Nephron (organoid): ENCODE measurements at regions not wholly inside any gene's neighbourhood (a gene's known extent, or its start where the extent isn't known, plus 50 kb on each side); places are given as distances from the start of the nearest gene placed in this dataset.

Source experiments
- H3K27ac Mint-ChIP-seq, 3 experiments: 2 replicates each; pipeline ENCODE4 v1.8.0; 2020; ENCODE audit warnings: mixed read lengths in 3 of 3, mild to moderate bottlenecking in 2 of 3, moderate library complexity in 1 of 3
- H3K27me3 Mint-ChIP-seq: 2 replicates; pipeline ENCODE4 v1.8.0; 2021; ENCODE audit warnings: low read depth, mild to moderate bottlenecking, moderate library complexity, mixed read lengths
- H3K36me3 Mint-ChIP-seq: 2 replicates; pipeline ENCODE4 v1.8.0; 2020; ENCODE audit warnings: low read depth, mixed read lengths
- H3K4me1 Mint-ChIP-seq: 2 replicates; pipeline ENCODE4 v1.8.0; 2020; ENCODE audit warnings: mixed read lengths
- H3K4me3 Mint-ChIP-seq, 3 experiments: 2 replicates each; pipeline ENCODE4 v1.8.0; 2020; ENCODE audit warnings: mild to moderate bottlenecking in 3 of 3, mixed read lengths in 3 of 3, moderate library complexity in 2 of 3
- H3K9me3 Mint-ChIP-seq: 2 replicates; pipeline ENCODE4 v1.8.0; 2020; ENCODE audit warnings: mixed read lengths
- CTCF ChIP-seq, 3 experiments: fragments of 200-600 bp; sonication (generic); IDR thresholded peaks; one replicate each; pipeline ENCODE4 v1.5.0; 2021; ENCODE audit warnings: antibody characterized with exemption in 3 of 3; ENCODE audit not compliant: unreplicated experiment in 3 of 3

DNA sequence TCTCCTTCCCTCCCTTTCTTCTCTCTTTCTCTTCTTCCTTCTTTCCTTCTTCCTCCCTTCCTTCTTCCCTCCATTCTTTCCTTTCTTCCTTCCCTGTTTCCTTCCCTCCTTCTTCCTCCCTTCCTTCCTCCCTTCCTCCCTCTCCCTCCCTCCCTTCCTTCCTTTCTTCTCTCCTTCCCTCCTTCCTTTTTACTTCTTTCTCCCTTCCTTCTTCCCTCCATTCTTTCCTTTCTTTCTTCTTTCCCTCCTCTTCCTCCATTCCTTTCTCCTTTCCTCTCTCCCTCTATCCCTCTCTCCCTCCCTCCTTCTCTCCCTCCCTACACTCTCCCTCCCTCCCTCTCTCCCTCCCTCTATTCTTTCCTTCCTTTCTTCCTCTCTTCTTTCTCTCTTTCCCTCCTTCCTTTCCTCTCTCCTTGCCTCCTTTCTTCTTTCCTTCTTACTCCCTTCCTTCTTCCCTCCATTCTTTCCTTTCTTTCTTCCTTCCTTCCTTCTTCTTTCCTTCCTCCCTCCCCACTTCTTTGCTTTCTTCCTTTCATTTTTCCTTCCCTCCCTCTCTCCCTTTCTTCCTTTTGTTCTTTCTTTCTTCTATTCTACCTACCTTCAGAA is 200.4 kb upstream of the SSTR4 start:
- H3K4me3 Mint-ChIP-seq: no peak overlapping the region
- peaks cover 16% of the 10 kb centered on the region for H3K27me3 Mint-ChIP-seq
- no peak overlapping the region for H3K27ac Mint-ChIP-seq
- no peak for TF ChIP-seq CTCF (IDR thresholded peaks at IDR 0.05; ENCODE audit: unreplicated experiment in 3 of 3)
- H3K9me3 Mint-ChIP-seq: no peaks in the 10 kb centered on the region
- H3K4me1 Mint-ChIP-seq: no peaks in the 10 kb centered on the region
- no peaks in the 10 kb centered on the region for H3K36me3 Mint-ChIP-seq

GRCh38 chr20:22836211-22836610 is 198.9 kb upstream of the SSTR4 start:
- Mint-ChIP-seq H3K36me3 (no peaks in the 10 kb centered on the region), H3K27me3 (peaks cover 15% of the 10 kb centered on the region), H3K4me3 (no peak overlapping the region), H3K9me3 (no peaks in the 10 kb centered on the region), H3K27ac (no peak overlapping the region), H3K4me1 (no peaks in the 10 kb centered on the region)
- no peak for TF ChIP-seq CTCF (IDR thresholded peaks at IDR 0.05; ENCODE audit: unreplicated experiment in 3 of 3)

- H3K36me3 Mint-ChIP-seq: no peaks in the 10 kb centered on the region
- TF ChIP-seq CTCF (IDR thresholded peaks at IDR 0.05; ENCODE audit: unreplicated experiment in 3 of 3): no peak
- H3K9me3 Mint-ChIP-seq: no peaks in the 10 kb centered on the region
- no peak overlapping the region for H3K4me3 Mint-ChIP-seq
- peaks cover 10% of the 10 kb centered on the region for H3K27me3 Mint-ChIP-seq
- H3K4me1 Mint-ChIP-seq: no peaks in the 10 kb centered on the region
- no peak overlapping the region for H3K27ac Mint-ChIP-seq
These were observed 198.2 kb upstream of the SSTR4 start for GRCh38 chr20:22836877-22837276.

GRCh38 chr20:22838001-22838400 is 197.1 kb upstream of the SSTR4 start:
- H3K27me3 Mint-ChIP-seq: peaks cover 10% of the 10 kb centered on the region
- TF ChIP-seq CTCF (IDR thresholded peaks at IDR 0.05; ENCODE audit: unreplicated experiment in 3 of 3): no peak
- H3K27ac Mint-ChIP-seq: no peak overlapping the region
- H3K4me1 Mint-ChIP-seq: no peaks in the 10 kb centered on the region
- no peaks in the 10 kb centered on the region for H3K36me3 Mint-ChIP-seq
- no peaks in the 10 kb centered on the region for H3K9me3 Mint-ChIP-seq
- no peak overlapping the region for H3K4me3 Mint-ChIP-seq

GRCh38 chr20:22841846-22842245 is 193.3 kb upstream of the SSTR4 start:
- TF ChIP-seq CTCF (IDR thresholded peaks at IDR 0.05; ENCODE audit: unreplicated experiment in 3 of 3): no peak
- Mint-ChIP-seq H3K4me1 (no peaks in the 10 kb centered on the region), H3K4me3 (no peak overlapping the region), H3K27ac (no peak overlapping the region), H3K27me3 (peaks cover 7% of the 10 kb centered on the region), H3K9me3 (no peaks in the 10 kb centered on the region), H3K36me3 (no peaks in the 10 kb centered on the region)

- Mint-ChIP-seq H3K9me3 (peaks cover 4% of the 10 kb centered on the region), H3K4me1 (no peaks in the 10 kb centered on the region), H3K27ac (no peak overlapping the region), H3K27me3 (peaks cover 7% of the 10 kb centered on the region), H3K4me3 (no peak overlapping the region), H3K36me3 (no peaks in the 10 kb centered on the region)
- TF ChIP-seq CTCF (IDR thresholded peaks at IDR 0.05; ENCODE audit: unreplicated experiment in 3 of 3): no peak
These were observed 192.3 kb upstream of the SSTR4 start for GRCh38 chr20:22842793-22843192.
